D341Med (cell line): ENCODE measurements at regions not wholly inside any gene's neighbourhood (a gene's known extent, or its start where the extent isn't known, plus 50 kb on each side); places are given as distances from the start of the nearest gene placed in this dataset.

Source experiments
- DNase-seq: peaks from one replicate; pipeline ENCODE4 v3.0.0; 2012; ENCODE audit warnings: low spot score

GRCh38 chr16:54677308-54677950 is 253.2 kb upstream of the IRX5 start:
- no peak for DNase-seq

GRCh38 chr16:54673313-54673712 is 257.4 kb upstream of the IRX5 start:
- no peak for DNase-seq

- no peak for DNase-seq
Measured at GRCh38 chr16:54672500-54672899, 258.2 kb upstream of the IRX5 start.

- no peak for DNase-seq
Measured at GRCh38 chr16:54657709-54658102, 273.0 kb upstream of the IRX5 start.

- DNase-seq = no peak
Measured at GRCh38 chr16:54657058-54657708, 273.5 kb upstream of the IRX5 start.

- DNase-seq = no peak
Measured at GRCh38 chr16:54655121-54655590, 275.5 kb upstream of the IRX5 start.

- no peak for DNase-seq
Measured at GRCh38 chr16:54654429-54654828, 276.2 kb upstream of the IRX5 start.

GRCh38 chr16:54652201-54652770 is 278.4 kb upstream of the IRX5 start:
- DNase-seq = no peak

GRCh38 chr16:54651440-54652195 is 279.0 kb upstream of the IRX5 start:
- DNase-seq = no peak

GRCh38 chr16:54649876-54650275 is 280.8 kb upstream of the IRX5 start:
- no peak for DNase-seq

GRCh38 chr16:54648575-54648974 is 282.1 kb upstream of the IRX5 start:
- DNase-seq = no peak

GRCh38 chr16:54647725-54648221 is 282.9 kb upstream of the IRX5 start:
- no peak for DNase-seq

GRCh38 chr16:54647216-54647615 is 283.4 kb upstream of the IRX5 start:
- DNase-seq = no peak

- DNase-seq = no peak
Measured at GRCh38 chr16:54645345-54645744, 285.3 kb upstream of the IRX5 start.

GRCh38 chr16:54636221-54636793 is 294.4 kb upstream of the IRX5 start:
- DNase-seq = no peak

GRCh38 chr16:54633943-54634362 is 296.7 kb upstream of the IRX5 start:
- DNase-seq = peak; percentile 59

GRCh38 chr16:54632322-54633220 is 298.1 kb upstream of the IRX5 start:
- no peak for DNase-seq

- no peak for DNase-seq
Measured at GRCh38 chr16:54631782-54632181, 298.9 kb upstream of the IRX5 start.

GRCh38 chr16:54630284-54630967 is 300.2 kb upstream of the IRX5 start:
- no peak for DNase-seq

GRCh38 chr16:54628796-54629625 is 301.7 kb upstream of the IRX5 start:
- DNase-seq = no peak
